ENCODE measurements at regions not wholly inside any gene's neighbourhood (a gene's known extent, or its start where the extent isn't known, plus 50 kb on each side); places are given as distances from the start of the nearest gene placed in this dataset.

- TF ChIP-seq NPAS2 (CRISPR knock-in tag; IDR thresholded peaks at IDR 0.05; ENCODE audit: borderline replicate concordance), result no peak
Measured at GRCh38 chr21:35219291-35219690, 170.2 kb upstream of the RUNX1 start (continued).

GRCh38 chr21:35217504-35218060 is 168.5 kb upstream of the RUNX1 start:
- TF ChIP-seq FOSL2 (IDR thresholded peaks at IDR 0.05) (no peak), FOSL2 (CRISPR knock-in tag; IDR thresholded peaks at IDR 0.05) (peak; percentile 34; the same call in 1 of the 2 replicates), ATOH8 (CRISPR knock-in tag; IDR thresholded peaks at IDR 0.05; ENCODE audit: low read depth) (no peak), POLR2A (IDR thresholded peaks at IDR 0.05; ENCODE audit: low read length) (no peak), RAD21 (conservative IDR thresholded peaks at IDR 0.05 in 1 of 2, IDR thresholded peaks at IDR 0.05 in 1 of 2) (no peak), EP300 (IDR thresholded peaks at IDR 0.05) (peak in 1 of 2 experiments; percentile 42; a peak in 1 of 5 replicates), JUNB (IDR thresholded peaks at IDR 0.05) (0 out of 2 replicates have a peak, but pooled peaks have one; percentile 30), MAX (IDR thresholded peaks at IDR 0.05) (peak; percentile 31; the same call in 1 of the 2 replicates), SMC3 (IDR thresholded peaks at IDR 0.05) (no peak)
- H3K4me1 ChIP-seq, result peaks cover 16% of the 10 kb centered on the region
- WGBS (ENCODE audit: missing lambda C conversion rate), result 13% methylated on average over 1 of the region's 1 CpG
- DNase-seq (ENCODE audit: low read depth in 1 of 2, low spot score in 1 of 2) (peak; percentile 6 to 48), FAIRE-seq (no peak), ATAC-seq (peak; percentile 60 to 71)
- no peak overlapping the region for H3K4me3 ChIP-seq
- no peaks in the 10 kb centered on the region for H3K9me3 ChIP-seq
- peak overlapping the region; percentile 49 to 55; a peak in 5 of 6 replicates for H3K27ac ChIP-seq
- ChIA-PET POLR2A (no interaction called here), CTCF (interaction anchor here (1.7 kb wide), 1 partner anchor 183 kb away, joined by 4 read pairs; no protein-coding TSS in a partner anchor)
- H3K4me2 ChIP-seq, result peak overlapping the region; percentile 27; the same call in 2 of the 3 replicates

GRCh38 chr21:35216996-35217395 is 167.9 kb upstream of the RUNX1 start:
- no peak for DNase-seq (ENCODE audit: low read depth in 1 of 2, low spot score in 1 of 2)
- Histone ChIP-seq H3K4me3 (no peak overlapping the region), H3K9me3 (no peaks in the 10 kb centered on the region), H3K27ac (peak overlapping the region; percentile 49 to 55; a peak in 4 of 6 replicates), H3K4me2 (peak overlapping the region; percentile 27; the same call in 2 of the 3 replicates), H3K4me1 (peaks cover 16% of the 10 kb centered on the region)
- POLR2A ChIA-PET, result no interaction called here
- 63% methylated on average over 1 of the region's 1 CpG for WGBS (ENCODE audit: missing lambda C conversion rate)
- ATAC-seq, result no peak
- TF ChIP-seq EHF (CRISPR knock-in tag; IDR thresholded peaks at IDR 0.05) (no peak), PHF8 (IDR thresholded peaks at IDR 0.05; ENCODE audit: borderline replicate concordance, low read depth) (no peak), EP300 (IDR thresholded peaks at IDR 0.05) (no peak), CBX2 (IDR thresholded peaks at IDR 0.05; ENCODE audit: borderline replicate concordance, low read depth) (no peak), RFX5 (IDR thresholded peaks at IDR 0.05) (no peak), MAFK (IDR thresholded peaks at IDR 0.05; ENCODE audit: partially characterized antibody) (no peak), CHD2 (IDR thresholded peaks at IDR 0.05; ENCODE audit: low read length, partially characterized antibody) (no peak), CEBPB (IDR thresholded peaks at IDR 0.05) (no peak), POLR2A (IDR thresholded peaks at IDR 0.05; ENCODE audit: low read length) (no peak), CHD4 (IDR thresholded peaks at IDR 0.05; ENCODE audit: borderline replicate concordance) (no peak), ELK1 (IDR thresholded peaks at IDR 0.05; ENCODE audit: low read depth, low read length) (no peak)
- FAIRE-seq, result no peak
- CTCF ChIA-PET, result interaction anchor here (1.7 kb wide), 1 partner anchor 183 kb away, joined by 4 read pairs; no protein-coding TSS in a partner anchor

- ATAC-seq (no peak), FAIRE-seq (no peak), DNase-seq (ENCODE audit: low read depth in 1 of 2, low spot score in 1 of 2) (no peak)
- Histone ChIP-seq H3K27ac (no peak overlapping the region), H3K4me3 (no peak overlapping the region), H3K4me1 (peaks cover 16% of the 10 kb centered on the region), H3K4me2 (no peak overlapping the region), H3K9me3 (no peaks in the 10 kb centered on the region)
- POLR2A ChIA-PET, result no interaction called here
- TF ChIP-seq RFX5 (IDR thresholded peaks at IDR 0.05) (no peak), CHD4 (IDR thresholded peaks at IDR 0.05; ENCODE audit: borderline replicate concordance) (no peak), ZSCAN20 (CRISPR knock-in tag; IDR thresholded peaks at IDR 0.05) (no peak), CHD2 (IDR thresholded peaks at IDR 0.05; ENCODE audit: low read length, partially characterized antibody) (no peak), FOXS1 (CRISPR knock-in tag; IDR thresholded peaks at IDR 0.05) (no peak), JUN (IDR thresholded peaks at IDR 0.05) (no peak), CEBPB (IDR thresholded peaks at IDR 0.05) (no peak)
- CTCF ChIA-PET, result interaction anchor here (0.7 to 1.7 kb wide), 4 partner anchors 10 to 319 kb away, joined by 3 to 4 read pairs (median 4); no protein-coding TSS in a partner anchor
- WGBS (ENCODE audit: missing lambda C conversion rate), result no CpG with 5 or more reads among the region's 1 CpG
Measured at GRCh38 chr21:35215870-35216269, 166.8 kb upstream of the RUNX1 start.

Data from A549 (cell line).